Ovary (tissue), 7 donors: ENCODE measurements at regions not wholly inside any gene's neighbourhood (a gene's known extent, or its start where the extent isn't known, plus 50 kb on each side); places are given as distances from the start of the nearest gene placed in this dataset.

Experiments used
- DNase-seq, 5 donors: peaks; one replicate each; pipeline ENCODE4 v3.0.0-alpha.2; 2019 to 2020
- H3K27ac ChIP-seq, 2 donors: fragments of 200-600 bp; one replicate each; pipeline versions ENCODE4 v1.5.1 to v1.8.0; 2019 to 2022
- H3K27me3 ChIP-seq: fragments of 200-600 bp; one replicate; pipeline ENCODE4 v1.8.0; 2022
- H3K36me3 ChIP-seq: fragments of 200-600 bp; sonication (generic); one replicate; pipeline ENCODE4 v1.5.1; 2019
- H3K4me1 ChIP-seq: one replicate; pipeline ENCODE4 v1.8.1; 2013; ENCODE audit warnings: mild to moderate bottlenecking, moderate library complexity; ENCODE audit not compliant: insufficient read depth
- H3K4me3 ChIP-seq: fragments of 200-600 bp; sonication (generic); one replicate; pipeline ENCODE4 v1.5.1; 2017
- H3K9me3 ChIP-seq, 2 donors: fragments of 200-600 bp in 1 of 2; sonication (generic) in 1 of 2; one replicate each; pipeline versions ENCODE4 v1.5.1 to v1.8.1; 2013 to 2019; ENCODE audit warnings: mild to moderate bottlenecking in 1 of 2, moderate library complexity in 1 of 2
- EP300 ChIP-seq: sonication (generic); formaldehyde crosslinking; IDR thresholded peaks from one replicate; pipeline ENCODE4 v1.6.1; 2017; ENCODE audit warnings: antibody characterized with exemption
- POLR2A ChIP-seq: fragments of 450-650 bp; IDR thresholded peaks from one replicate; pipeline ENCODE4 v1.6.1; 2017; ENCODE audit warnings: antibody characterized with exemption, mild to moderate bottlenecking, moderate library complexity
- WGBS, 3 donors: extraction: QIAGEN DNeasy Blood & Tissue Kit in 1 of 3; methylation state at CpG; one replicate each; pipeline versions ENCODE4 v1.1.5 to v1.1.7; 2013 to 2017; 5-methylcytosine and 5-hydroxymethylcytosine counted together
- intact Hi-C, 4 donors: fragments of 100-400 bp; cut with DNase I; formaldehyde crosslinking; loops; one replicate each; pipeline versions ENCODE4 v1.11.0 to v1.15.1; 2022 to 2023
- TF ChIP-seq, protein P1 (sequence below), 3 donors: fragments of 450-650 bp in 2 of 3; fragments of 200-600 bp in 1 of 3; IDR thresholded peaks; one replicate each; pipeline versions ENCODE4 v1.5.1 to v1.8.0; 2016 to 2022; ENCODE audit warnings: antibody characterized with exemption in 3 of 3, mild to moderate bottlenecking in 1 of 3
- donor health status: DM: no; HTN: no; CAD: no; lungs with moderate emphysema.
- donor health status: DM: no; HTN: no; CAD: no.
- donor health status: Bipolar disorder and iron deficiency.
- donor health status: DM: no; HTN: no; CAD: no.
- donor health status: DM: yes; HTN: yes; CAD: no.

DNA sequence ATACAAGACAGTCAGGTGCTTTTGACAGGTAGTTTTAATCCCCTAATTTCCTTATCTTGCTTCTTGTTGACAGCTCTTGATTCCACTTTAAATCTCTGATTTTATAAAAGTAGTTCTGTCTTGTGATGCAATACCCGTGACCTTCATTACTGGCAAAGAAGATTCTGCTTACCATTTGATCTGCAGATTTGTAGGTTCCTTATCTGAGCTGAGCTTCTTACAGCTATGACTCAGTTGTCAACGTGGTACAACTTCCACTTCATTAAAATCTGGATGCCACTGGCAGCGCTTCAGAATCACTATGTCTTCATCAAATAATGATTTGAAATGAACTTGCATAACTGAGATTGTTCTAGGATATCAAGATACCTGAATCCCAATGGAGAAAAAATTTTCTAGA is 543.6 kb upstream of the B3GALT2 start:
- TF ChIP-seq POLR2A = no peak
- TF ChIP-seq, protein P1, sequence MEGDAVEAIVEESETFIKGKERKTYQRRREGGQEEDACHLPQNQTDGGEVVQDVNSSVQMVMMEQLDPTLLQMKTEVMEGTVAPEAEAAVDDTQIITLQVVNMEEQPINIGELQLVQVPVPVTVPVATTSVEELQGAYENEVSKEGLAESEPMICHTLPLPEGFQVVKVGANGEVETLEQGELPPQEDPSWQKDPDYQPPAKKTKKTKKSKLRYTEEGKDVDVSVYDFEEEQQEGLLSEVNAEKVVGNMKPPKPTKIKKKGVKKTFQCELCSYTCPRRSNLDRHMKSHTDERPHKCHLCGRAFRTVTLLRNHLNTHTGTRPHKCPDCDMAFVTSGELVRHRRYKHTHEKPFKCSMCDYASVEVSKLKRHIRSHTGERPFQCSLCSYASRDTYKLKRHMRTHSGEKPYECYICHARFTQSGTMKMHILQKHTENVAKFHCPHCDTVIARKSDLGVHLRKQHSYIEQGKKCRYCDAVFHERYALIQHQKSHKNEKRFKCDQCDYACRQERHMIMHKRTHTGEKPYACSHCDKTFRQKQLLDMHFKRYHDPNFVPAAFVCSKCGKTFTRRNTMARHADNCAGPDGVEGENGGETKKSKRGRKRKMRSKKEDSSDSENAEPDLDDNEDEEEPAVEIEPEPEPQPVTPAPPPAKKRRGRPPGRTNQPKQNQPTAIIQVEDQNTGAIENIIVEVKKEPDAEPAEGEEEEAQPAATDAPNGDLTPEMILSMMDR (IDR thresholded peaks at IDR 0.05) = no peak
- Histone ChIP-seq H3K9me3 (no peaks in the 10 kb centered on the region), H3K36me3 (no peaks in the 10 kb centered on the region), H3K4me3 (no peak overlapping the region), H3K4me1 (no peaks in the 10 kb centered on the region), H3K27ac (no peak overlapping the region), H3K27me3 (no peaks in the 10 kb centered on the region)
- 64 to 72% (median 69%) methylated on average over 3 of the region's 3 CpGs for WGBS, 3 donors
- DNase-seq = no peak
- intact Hi-C loops = no loop called here

DNA sequence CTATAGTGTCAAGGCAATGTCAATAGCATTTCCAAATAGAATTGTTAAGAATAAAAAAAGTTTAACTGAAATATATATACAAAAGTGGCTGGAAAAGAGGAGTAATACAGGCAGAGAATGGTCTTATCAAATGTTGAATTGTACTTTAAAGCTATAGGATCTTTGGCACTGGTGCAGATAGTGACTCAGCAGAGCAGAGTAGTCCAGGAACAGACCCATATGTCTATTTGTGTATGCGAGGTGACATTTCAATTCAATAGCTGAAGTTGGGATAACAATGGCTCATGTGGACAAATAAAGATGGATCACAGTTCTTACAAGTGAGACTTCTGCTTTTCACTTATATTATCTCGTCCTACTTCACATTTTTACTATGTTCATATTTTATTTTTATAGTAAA is 543.0 kb upstream of the B3GALT2 start:
- H3K4me3 ChIP-seq = no peak overlapping the region
- no peaks in the 10 kb centered on the region for H3K9me3 ChIP-seq
- intact Hi-C loops = no loop called here
- H3K27ac ChIP-seq = no peak overlapping the region
- H3K27me3 ChIP-seq = no peaks in the 10 kb centered on the region
- H3K4me1 ChIP-seq = no peaks in the 10 kb centered on the region
- H3K36me3 ChIP-seq = no peaks in the 10 kb centered on the region
- DNase-seq = no peak
- WGBS, 3 donors = 81 to 83% (median 81%) methylated on average over 2 of the region's 2 CpGs
- TF ChIP-seq EP300 (no peak), POLR2A (no peak)
- TF ChIP-seq, protein P1 (IDR thresholded peaks at IDR 0.05) = no peak

DNA sequence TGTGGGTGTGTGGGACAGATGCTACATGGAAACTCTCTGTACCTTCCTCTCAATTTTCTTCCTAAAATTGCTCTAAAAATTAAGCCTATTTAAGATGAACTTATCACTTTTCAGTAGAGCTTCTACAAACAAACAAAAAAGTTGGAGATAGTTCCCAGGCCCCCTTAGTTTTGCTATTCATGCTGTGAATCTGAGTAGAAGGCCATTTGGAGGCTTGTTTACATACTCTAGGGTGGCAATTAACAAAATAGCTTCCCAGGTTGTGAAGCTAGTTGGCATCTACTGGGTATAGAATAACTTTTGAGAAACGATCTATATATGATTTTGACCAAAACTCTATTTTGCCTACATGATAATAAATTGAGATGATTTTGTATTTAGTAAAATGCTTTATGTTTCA is 541.4 kb upstream of the B3GALT2 start:
- TF ChIP-seq POLR2A (no peak), EP300 (no peak)
- TF ChIP-seq, protein P1 (IDR thresholded peaks at IDR 0.05) = no peak
- WGBS, 3 donors = 50 to 71% (median 67%) methylated on average over 1 of the region's 1 CpG
- H3K36me3 ChIP-seq = no peaks in the 10 kb centered on the region
- no peak overlapping the region for H3K27ac ChIP-seq
- H3K4me1 ChIP-seq = no peaks in the 10 kb centered on the region
- DNase-seq = no peak
- H3K4me3 ChIP-seq = no peak overlapping the region
- H3K27me3 ChIP-seq = no peaks in the 10 kb centered on the region
- no peaks in the 10 kb centered on the region for H3K9me3 ChIP-seq
- intact Hi-C loops = no loop called here

DNA sequence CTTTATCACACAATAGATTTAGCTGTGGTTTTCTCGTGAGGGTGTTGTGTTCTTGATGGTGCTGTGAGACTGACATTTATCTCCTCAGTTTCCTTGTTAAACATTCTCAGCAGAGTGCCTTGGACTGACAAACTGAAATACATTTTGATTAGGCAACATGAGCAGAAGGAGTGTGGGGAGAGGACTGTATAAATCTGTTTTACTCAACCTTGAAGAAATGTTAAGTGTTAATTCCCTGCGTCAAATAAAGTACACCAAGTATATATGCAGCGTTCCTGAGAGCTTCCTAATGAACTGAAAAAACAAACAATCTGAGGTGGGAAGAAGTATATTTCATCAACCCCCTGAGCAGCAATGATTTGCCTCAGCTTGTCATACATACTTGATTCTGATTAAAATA is 540.3 kb upstream of the B3GALT2 start:
- TF ChIP-seq EP300 (no peak), POLR2A (no peak)
- TF ChIP-seq, protein P1 (IDR thresholded peaks at IDR 0.05) = no peak
- no peaks in the 10 kb centered on the region for H3K27me3 ChIP-seq
- 76 to 83% (median 81%) methylated on average over 3 of the region's 3 CpGs for WGBS, 3 donors
- intact Hi-C loops = no loop called here
- no peaks in the 10 kb centered on the region for H3K9me3 ChIP-seq
- no peaks in the 10 kb centered on the region for H3K4me1 ChIP-seq
- no peak overlapping the region for H3K4me3 ChIP-seq
- H3K27ac ChIP-seq = no peak overlapping the region
- no peak for DNase-seq
- H3K36me3 ChIP-seq = no peaks in the 10 kb centered on the region

DNA sequence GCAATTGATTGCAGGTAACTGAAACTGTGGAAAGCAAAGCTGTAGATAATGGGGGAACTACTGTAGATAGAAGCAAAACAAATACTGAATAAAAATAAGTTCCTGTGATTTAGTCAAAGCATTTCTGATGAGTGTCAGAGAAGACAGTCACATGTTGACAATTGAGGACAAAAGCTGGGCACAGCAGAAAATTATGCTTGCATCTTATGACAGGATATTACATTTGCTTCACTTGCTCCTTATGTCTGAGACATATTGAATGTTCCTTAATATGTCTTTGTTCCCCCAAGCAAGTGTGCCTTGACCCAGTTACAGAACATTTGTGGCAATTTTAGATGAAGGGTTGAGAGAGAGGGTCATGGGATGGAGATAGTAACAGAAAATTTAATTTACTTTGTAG is 526.0 kb upstream of the B3GALT2 start:
- H3K4me1 ChIP-seq = no peaks in the 10 kb centered on the region
- intact Hi-C loops = no loop called here
- no peaks in the 10 kb centered on the region for H3K9me3 ChIP-seq
- no peak overlapping the region for H3K4me3 ChIP-seq
- H3K36me3 ChIP-seq = no peaks in the 10 kb centered on the region
- no peaks in the 10 kb centered on the region for H3K27me3 ChIP-seq
- DNase-seq = no peak
- TF ChIP-seq EP300 = no peak
- no peak for TF ChIP-seq POLR2A
- TF ChIP-seq, protein P1 (IDR thresholded peaks at IDR 0.05) = no peak
- H3K27ac ChIP-seq = no peak overlapping the region
